Activated T-cell treated with anti-CD3 and anti-CD28 coated beads, Interleukin-2, amount 50 U/mL, for 24 hours (primary cell): ENCODE measurements at regions not wholly inside any gene's neighbourhood (a gene's known extent, or its start where the extent isn't known, plus 50 kb on each side); places are given as distances from the start of the nearest gene placed in this dataset.
"Not testable (repeated sequence)": the region's sequence is repeated elsewhere in the genome, so short reads cannot be mapped to it uniquely, and the experiment has no call there.

ENCODE experiments used
- DNase-seq: peaks from one replicate; pipeline ENCODE4 v3.0.0-alpha.2; 2020
- H3K27ac Mint-ChIP-seq: 2 replicates; pipeline ENCODE4 v1.8.0; 2020; ENCODE audit warnings: mild to moderate bottlenecking, mixed read lengths
- H3K27me3 Mint-ChIP-seq: 2 replicates; pipeline ENCODE4 v1.8.0; 2020; ENCODE audit warnings: mixed read lengths
- H3K36me3 Mint-ChIP-seq: 2 replicates; pipeline ENCODE4 v1.8.0; 2020; ENCODE audit warnings: low read depth, mixed read lengths
- H3K4me1 Mint-ChIP-seq: 2 replicates; pipeline ENCODE4 v1.8.0; 2020; ENCODE audit warnings: low read depth, mixed read lengths
- H3K4me3 Mint-ChIP-seq: 2 replicates; pipeline ENCODE4 v1.8.0; 2020; ENCODE audit warnings: mild to moderate bottlenecking, moderate library complexity, mixed read lengths
- H3K9me3 Mint-ChIP-seq: 2 replicates; pipeline ENCODE4 v1.8.0; 2020; ENCODE audit warnings: mixed read lengths

GRCh38 chr13:80945328-80945727, 604.4 kb upstream of the SPRY2 start:
- DNase-seq = no peak
- H3K9me3 Mint-ChIP-seq = peaks cover 2% of the 10 kb centered on the region
- no peaks in the 10 kb centered on the region for H3K36me3 Mint-ChIP-seq
- H3K27me3 Mint-ChIP-seq = no peaks in the 10 kb centered on the region
- no peak overlapping the region for H3K4me3 Mint-ChIP-seq
- no peaks in the 10 kb centered on the region for H3K4me1 Mint-ChIP-seq
- no peak overlapping the region for H3K27ac Mint-ChIP-seq

- no peaks in the 10 kb centered on the region for H3K9me3 Mint-ChIP-seq
- no peak for DNase-seq
- H3K4me1 Mint-ChIP-seq = no peaks in the 10 kb centered on the region
- H3K4me3 Mint-ChIP-seq = no peak overlapping the region
- no peaks in the 10 kb centered on the region for H3K36me3 Mint-ChIP-seq
- H3K27ac Mint-ChIP-seq = no peak overlapping the region
- H3K27me3 Mint-ChIP-seq = no peaks in the 10 kb centered on the region
These were observed 598.7 kb upstream of the SPRY2 start for GRCh38 chr13:80939581-80939980.

GRCh38 chr13:80931766-80932165, 590.8 kb upstream of the SPRY2 start:
- Mint-ChIP-seq H3K27ac (no peak overlapping the region), H3K36me3 (no peaks in the 10 kb centered on the region), H3K27me3 (no peaks in the 10 kb centered on the region), H3K4me3 (no peak overlapping the region), H3K4me1 (no peaks in the 10 kb centered on the region), H3K9me3 (peaks cover 4% of the 10 kb centered on the region)
- no peak for DNase-seq

- no peak for DNase-seq
- H3K4me1 Mint-ChIP-seq = no peaks in the 10 kb centered on the region
- H3K9me3 Mint-ChIP-seq = peaks cover 4% of the 10 kb centered on the region
- no peaks in the 10 kb centered on the region for H3K36me3 Mint-ChIP-seq
- H3K27me3 Mint-ChIP-seq = no peaks in the 10 kb centered on the region
- H3K27ac Mint-ChIP-seq = no peak overlapping the region
- no peak overlapping the region for H3K4me3 Mint-ChIP-seq
These were observed 590.2 kb upstream of the SPRY2 start for GRCh38 chr13:80931118-80931517.

- no peak for DNase-seq
- no peaks in the 10 kb centered on the region for H3K4me1 Mint-ChIP-seq
These were observed 587.3 kb upstream of the SPRY2 start for GRCh38 chr13:80928241-80928640.

GRCh38 chr13:80926024-80926423, 585.1 kb upstream of the SPRY2 start:
- not testable (repeated sequence) for H3K4me3 Mint-ChIP-seq, H3K9me3 Mint-ChIP-seq, H3K4me1 Mint-ChIP-seq, H3K27ac Mint-ChIP-seq, H3K27me3 Mint-ChIP-seq, H3K36me3 Mint-ChIP-seq, DNase-seq

More at GRCh38 chr13:80928241-80928640, 587.3 kb upstream of the SPRY2 start:
- peaks cover 4% of the 10 kb centered on the region for H3K9me3 Mint-ChIP-seq
- H3K4me3 Mint-ChIP-seq = no peak overlapping the region
- no peaks in the 10 kb centered on the region for H3K27me3 Mint-ChIP-seq
- no peaks in the 10 kb centered on the region for H3K36me3 Mint-ChIP-seq
- H3K27ac Mint-ChIP-seq = no peak overlapping the region

GRCh38 chr13:80924596-80924995, 583.7 kb upstream of the SPRY2 start:
- H3K9me3 Mint-ChIP-seq = no peaks in the 10 kb centered on the region
- H3K27ac Mint-ChIP-seq = no peak overlapping the region
- H3K27me3 Mint-ChIP-seq = no peaks in the 10 kb centered on the region
- H3K36me3 Mint-ChIP-seq = no peaks in the 10 kb centered on the region
- DNase-seq = no peak
- H3K4me1 Mint-ChIP-seq = no peaks in the 10 kb centered on the region
- H3K4me3 Mint-ChIP-seq = no peak overlapping the region

- no peak overlapping the region for H3K27ac Mint-ChIP-seq
- H3K27me3 Mint-ChIP-seq = no peaks in the 10 kb centered on the region
- H3K4me3 Mint-ChIP-seq = no peak overlapping the region
- no peaks in the 10 kb centered on the region for H3K36me3 Mint-ChIP-seq
- H3K9me3 Mint-ChIP-seq = no peaks in the 10 kb centered on the region
- no peak for DNase-seq
- H3K4me1 Mint-ChIP-seq = no peaks in the 10 kb centered on the region
These were observed 583.0 kb upstream of the SPRY2 start for GRCh38 chr13:80923907-80924306.

GRCh38 chr13:80921971-80922370, 581.0 kb upstream of the SPRY2 start:
- no peak for DNase-seq
- Mint-ChIP-seq H3K27me3 (no peaks in the 10 kb centered on the region), H3K36me3 (no peaks in the 10 kb centered on the region), H3K4me1 (no peaks in the 10 kb centered on the region), H3K9me3 (no peaks in the 10 kb centered on the region), H3K27ac (no peak overlapping the region), H3K4me3 (no peak overlapping the region)

GRCh38 chr13:80921541-80921940, 580.6 kb upstream of the SPRY2 start:
- Mint-ChIP-seq H3K4me3 (no peak overlapping the region), H3K36me3 (no peaks in the 10 kb centered on the region)
- no peak for DNase-seq

GRCh38 chr13:80906860-80907259, 565.9 kb upstream of the SPRY2 start:
- no peak overlapping the region for H3K27ac Mint-ChIP-seq
- H3K9me3 Mint-ChIP-seq = peaks cover 6% of the 10 kb centered on the region
- no peaks in the 10 kb centered on the region for H3K36me3 Mint-ChIP-seq
- no peaks in the 10 kb centered on the region for H3K4me1 Mint-ChIP-seq
- no peaks in the 10 kb centered on the region for H3K27me3 Mint-ChIP-seq
- no peak for DNase-seq
- no peak overlapping the region for H3K4me3 Mint-ChIP-seq

More at GRCh38 chr13:80921541-80921940, 580.6 kb upstream of the SPRY2 start:
- Mint-ChIP-seq H3K9me3 (no peaks in the 10 kb centered on the region), H3K27me3 (no peaks in the 10 kb centered on the region), H3K4me1 (no peaks in the 10 kb centered on the region), H3K27ac (no peak overlapping the region)

GRCh38 chr13:80904386-80904785, 563.5 kb upstream of the SPRY2 start:
- H3K4me3 Mint-ChIP-seq = no peak overlapping the region
- no peak overlapping the region for H3K27ac Mint-ChIP-seq
- no peaks in the 10 kb centered on the region for H3K27me3 Mint-ChIP-seq
- no peak for DNase-seq
- no peaks in the 10 kb centered on the region for H3K4me1 Mint-ChIP-seq
- peaks cover 6% of the 10 kb centered on the region for H3K9me3 Mint-ChIP-seq
- H3K36me3 Mint-ChIP-seq = no peaks in the 10 kb centered on the region

- Mint-ChIP-seq H3K27ac (no peak overlapping the region), H3K4me3 (no peak overlapping the region), H3K27me3 (no peaks in the 10 kb centered on the region), H3K36me3 (no peaks in the 10 kb centered on the region), H3K4me1 (no peaks in the 10 kb centered on the region), H3K9me3 (peaks cover 6% of the 10 kb centered on the region)
- no peak for DNase-seq
These were observed 563.0 kb upstream of the SPRY2 start for GRCh38 chr13:80903911-80904310.

- no peaks in the 10 kb centered on the region for H3K36me3 Mint-ChIP-seq
- DNase-seq = no peak
- H3K4me3 Mint-ChIP-seq = no peak overlapping the region
- H3K4me1 Mint-ChIP-seq = no peaks in the 10 kb centered on the region
- H3K27ac Mint-ChIP-seq = no peak overlapping the region
- H3K9me3 Mint-ChIP-seq = peaks cover 11% of the 10 kb centered on the region
- no peaks in the 10 kb centered on the region for H3K27me3 Mint-ChIP-seq
These were observed 560.6 kb upstream of the SPRY2 start for GRCh38 chr13:80901530-80901929.

- Mint-ChIP-seq H3K4me3 (no peak overlapping the region), H3K4me1 (no peaks in the 10 kb centered on the region), H3K27ac (no peak overlapping the region), H3K36me3 (no peaks in the 10 kb centered on the region), H3K27me3 (no peaks in the 10 kb centered on the region), H3K9me3 (peaks cover 11% of the 10 kb centered on the region)
- no peak for DNase-seq
These were observed 560.2 kb upstream of the SPRY2 start for GRCh38 chr13:80901111-80901510.

GRCh38 chr13:80900561-80900960, 559.6 kb upstream of the SPRY2 start:
- Mint-ChIP-seq H3K9me3 (peaks cover 11% of the 10 kb centered on the region), H3K27me3 (no peaks in the 10 kb centered on the region), H3K27ac (no peak overlapping the region), H3K36me3 (no peaks in the 10 kb centered on the region), H3K4me3 (no peak overlapping the region), H3K4me1 (no peaks in the 10 kb centered on the region)
- no peak for DNase-seq
